PC-9 (cell line): ENCODE measurements at regions not wholly inside any gene's neighbourhood (a gene's known extent, or its start where the extent isn't known, plus 50 kb on each side); places are given as distances from the start of the nearest gene placed in this dataset.

Source experiments
- BruUV-seq: library from RNA; stranded (reverse); fragments of 400-500 nt; replicated peaks from 2 replicates; lab custom pipeline; 2021; lab: Mats Ljungman, UMichigan
- CTCF ChIA-PET: fragments of 300-600 bp; sonication (Branson Sonifier 250); formaldehyde crosslinking; loops from one replicate; lab custom pipeline; 2022; ENCODE audit warnings: antibody characterized with exemption; lab: Charles Lee
- POLR2A ChIA-PET: fragments of 300-600 bp; sonication (Branson Sonifier 250); formaldehyde crosslinking; loops from one replicate; lab custom pipeline; 2022; ENCODE audit warnings: antibody characterized with exemption; ENCODE audit not compliant: unreplicated experiment; lab: Charles Lee
- DNase-seq, 2 experiments: peaks; one replicate each; pipeline versions ENCODE4 v3.0.0 to v3.0.0-alpha.2; 2015 to 2022; ENCODE audit warnings: mixed read lengths in 1 of 2
- H2AFZ ChIP-seq: fragments of 200-600 bp; sonication (generic); 2 replicates; pipeline ENCODE4 v1.8.1; 2017; ENCODE audit warnings: antibody characterized with exemption
- H3F3A ChIP-seq: fragments of 200-600 bp; sonication (generic); 2 replicates; pipeline ENCODE4 v1.8.1; 2017; ENCODE audit warnings: antibody characterized with exemption, mild to moderate bottlenecking, low read depth; ENCODE audit not compliant: insufficient read depth
- H3K27ac ChIP-seq: fragments of 200-600 bp; sonication (generic); 2 replicates; pipeline ENCODE4 v1.6.1; 2016; ENCODE audit warnings: mixed run types
- H3K27me3 ChIP-seq: fragments of 200-600 bp; sonication (generic); 2 replicates; pipeline ENCODE4 v1.6.1; 2016; ENCODE audit warnings: low read depth, mixed run types; ENCODE audit not compliant: insufficient read depth
- H3K36me3 ChIP-seq: fragments of 200-600 bp; sonication (generic); 2 replicates; pipeline ENCODE4 v1.6.1; 2016; ENCODE audit warnings: low read depth, mixed run types
- H3K4me1 ChIP-seq: fragments of 200-600 bp; sonication (generic); replicated peaks from 2 replicates; pipeline ENCODE4 v1.6.1; 2016; ENCODE audit warnings: mixed run types; ENCODE audit not compliant: insufficient read depth
- H3K4me2 ChIP-seq: fragments of 200-600 bp; sonication (generic); 2 replicates; pipeline ENCODE4 v1.6.1; 2017; ENCODE audit warnings: mixed run types
- H3K4me3 ChIP-seq: fragments of 200-600 bp; sonication (generic); 2 replicates; pipeline ENCODE4 v1.6.1; 2016; ENCODE audit warnings: mixed run types
- H3K79me2 ChIP-seq: fragments of 200-600 bp; sonication (generic); 2 replicates; pipeline ENCODE4 v1.6.1; 2017; ENCODE audit warnings: low read depth, mixed run types
- H3K9me2 ChIP-seq: fragments of 200-600 bp; sonication (generic); 2 replicates; pipeline ENCODE4 v1.8.1; 2017; ENCODE audit warnings: mild to moderate bottlenecking; ENCODE audit not compliant: insufficient read depth
- H3K9me3 ChIP-seq: fragments of 200-600 bp; sonication (generic); 2 replicates; pipeline ENCODE4 v1.8.1; 2016; ENCODE audit warnings: low read depth; ENCODE audit not compliant: insufficient read depth
- H4K20me1 ChIP-seq: fragments of 200-600 bp; sonication (generic); 2 replicates; pipeline ENCODE4 v1.8.1; 2017; ENCODE audit not compliant: insufficient read depth
- CTCF ChIP-seq: fragments of 200-600 bp; sonication (generic); conservative IDR thresholded peaks from 2 replicates; pipeline ENCODE4 v1.6.1; 2017; ENCODE audit warnings: mixed run types, antibody characterized with exemption, mild to moderate bottlenecking, moderate library complexity
- EZH2 ChIP-seq: fragments of 200-600 bp; sonication (generic); IDR thresholded peaks from 2 replicates; pipeline ENCODE4 v1.8.0; 2017; ENCODE audit warnings: antibody characterized with exemption, low read depth
- intact Hi-C: fragments of 100-400 bp; cut with micrococcal nuclease; formaldehyde crosslinking; loops from one replicate; pipeline ENCODE4 v1.10.0; 2022; ENCODE audit not compliant: unreplicated experiment

DNA sequence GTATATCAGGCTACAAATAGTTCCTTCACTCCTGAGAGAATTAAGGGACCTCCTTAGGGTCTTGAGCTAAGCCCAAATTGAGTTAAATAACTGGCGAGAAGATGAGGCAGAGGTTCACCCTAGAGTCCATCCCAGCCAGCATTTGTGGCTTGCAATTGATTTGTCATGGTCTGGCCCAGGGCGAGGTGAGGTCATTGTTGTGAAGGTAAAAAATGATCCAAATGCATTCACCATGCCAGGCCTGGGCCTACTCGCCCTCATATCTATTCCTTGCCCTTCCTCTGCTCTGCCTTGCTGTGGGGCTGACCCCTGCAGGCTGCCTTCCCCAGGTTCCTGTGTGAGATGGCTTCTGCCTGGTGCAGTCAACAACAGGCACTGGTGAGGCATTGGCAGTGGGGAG, 207.2 kb downstream of the ZNF365 start:
- Histone ChIP-seq H3K4me1 (no peaks in the 10 kb centered on the region), H3K36me3 (no peaks in the 10 kb centered on the region), H4K20me1 (no peaks in the 10 kb centered on the region), H3K27me3 (no peaks in the 10 kb centered on the region), H3K27ac (no peak overlapping the region), H3K4me2 (no peak overlapping the region), H3K9me2 (peaks cover 3% of the 10 kb centered on the region; the same call in 1 of the 2 replicates), H3K79me2 (no peaks in the 10 kb centered on the region), H3F3A (no peaks in the 10 kb centered on the region), H3K9me3 (no peaks in the 10 kb centered on the region), H2AFZ (no peak overlapping the region), H3K4me3 (no peak overlapping the region)
- TF ChIP-seq CTCF (no peak), EZH2 (no peak)
- DNase-seq: no peak
- intact Hi-C loops: loop anchor here (10.0 kb wide), 1 partner anchor 147 kb away; no protein-coding TSS in a partner anchor
- CTCF ChIA-PET: no interaction called here
- BruUV-seq: no TSS peak
- POLR2A ChIA-PET: no interaction called here

- DNase-seq: no peak
- H3K9me3 ChIP-seq: no peaks in the 10 kb centered on the region
- H3K27me3 ChIP-seq: no peaks in the 10 kb centered on the region
- H3K4me1 ChIP-seq: no peaks in the 10 kb centered on the region
- H3K4me3 ChIP-seq: no peak overlapping the region
- intact Hi-C loops: loop anchor here (10.0 kb wide), 1 partner anchor 147 kb away; no protein-coding TSS in a partner anchor
- TF ChIP-seq EZH2 (no peak), CTCF (no peak)
- peaks cover 3% of the 10 kb centered on the region; the same call in 1 of the 2 replicates for H3K9me2 ChIP-seq
- no peak overlapping the region for H3K4me2 ChIP-seq
- no peaks in the 10 kb centered on the region for H4K20me1 ChIP-seq
- no peaks in the 10 kb centered on the region for H3K79me2 ChIP-seq
- BruUV-seq: no TSS peak
- ChIA-PET POLR2A (no interaction called here), CTCF (no interaction called here)
- no peak overlapping the region for H3K27ac ChIP-seq
- H2AFZ ChIP-seq: no peak overlapping the region
- no peaks in the 10 kb centered on the region for H3K36me3 ChIP-seq
- H3F3A ChIP-seq: no peaks in the 10 kb centered on the region
Measured at GRCh38 chr10:62582101-62582705, 208.0 kb downstream of the ZNF365 start.

GRCh38 chr10:62582804-62583208, 208.6 kb downstream of the ZNF365 start:
- no peaks in the 10 kb centered on the region for H3F3A ChIP-seq
- POLR2A ChIA-PET: no interaction called here
- H3K4me1 ChIP-seq: no peaks in the 10 kb centered on the region
- no peak overlapping the region for H3K27ac ChIP-seq
- H3K4me3 ChIP-seq: no peak overlapping the region
- H3K4me2 ChIP-seq: no peak overlapping the region
- no peaks in the 10 kb centered on the region for H4K20me1 ChIP-seq
- H3K9me2 ChIP-seq: peaks cover 3% of the 10 kb centered on the region; the same call in 1 of the 2 replicates
- H2AFZ ChIP-seq: no peak overlapping the region
- H3K27me3 ChIP-seq: no peaks in the 10 kb centered on the region
- no peaks in the 10 kb centered on the region for H3K36me3 ChIP-seq
- TF ChIP-seq CTCF: no peak
- TF ChIP-seq EZH2: no peak
- intact Hi-C loops: loop anchor here (10.0 kb wide), 1 partner anchor 148 kb away; no protein-coding TSS in a partner anchor
- H3K79me2 ChIP-seq: no peaks in the 10 kb centered on the region
- CTCF ChIA-PET: no interaction called here
- H3K9me3 ChIP-seq: peaks cover 3% of the 10 kb centered on the region; the same call in 1 of the 2 replicates
- DNase-seq: no peak
- no TSS peak for BruUV-seq
